Lower leg skin (tissue), 3 donors: ENCODE measurements at regions not wholly inside any gene's neighbourhood (a gene's known extent, or its start where the extent isn't known, plus 50 kb on each side); places are given as distances from the start of the nearest gene placed in this dataset.

Experiments used
- CTCF ChIP-seq, 3 donors: fragments of 450-650 bp; IDR thresholded peaks; one replicate each; pipeline ENCODE4 v1.5.1; 2016; ENCODE audit warnings: antibody characterized with exemption in 3 of 3, mild to moderate bottlenecking in 3 of 3, moderate library complexity in 2 of 3
- POLR2A ChIP-seq, 2 donors: fragments of 450-650 bp; IDR thresholded peaks; one replicate each; pipeline ENCODE4 v1.6.1; 2016 to 2017; ENCODE audit warnings: antibody characterized with exemption in 2 of 2, mild to moderate bottlenecking in 1 of 2, moderate library complexity in 1 of 2

GRCh38 chr2:173754165-173754564 is 211.0 kb downstream of the SP3 start:
- TF ChIP-seq CTCF (IDR thresholded peaks at IDR 0.05) (no peak), POLR2A (IDR thresholded peaks at IDR 0.05) (no peak)
